Neuronal stem cell (in vitro differentiated cells): ENCODE measurements at regions not wholly inside any gene's neighbourhood (a gene's known extent, or its start where the extent isn't known, plus 50 kb on each side); places are given as distances from the start of the nearest gene placed in this dataset.
A peak's percentile ranks its signal among the peaks of the same experiment; 100 is the strongest.

Experiments
- DNase-seq: peaks from one replicate; pipeline ENCODE4 v3.0.0-alpha.2; 2013; ENCODE audit warnings: low spot score
- H2AFZ ChIP-seq: one replicate; pipeline ENCODE4 v1.6.1; 2013; ENCODE audit warnings: mild to moderate bottlenecking, low read length, inconsistent platforms
- H2AK5ac ChIP-seq: 2 replicates; pipeline ENCODE4 v1.6.1; 2013; ENCODE audit warnings: low read depth, mild to moderate bottlenecking, inconsistent platforms, low read length, moderate library complexity, mixed read lengths
- H2BK120ac ChIP-seq: 2 replicates; pipeline ENCODE4 v1.6.1; 2013; ENCODE audit warnings: low read depth, mild to moderate bottlenecking, inconsistent platforms, low read length, moderate library complexity, mixed read lengths
- H2BK12ac ChIP-seq: one replicate; pipeline ENCODE4 v1.6.1; 2013; ENCODE audit warnings: low read length, inconsistent platforms
- H2BK15ac ChIP-seq: 2 replicates; pipeline ENCODE4 v1.6.1; 2013; ENCODE audit warnings: mild to moderate bottlenecking, low read length, inconsistent platforms, mixed read lengths
- H2BK5ac ChIP-seq: one replicate; pipeline ENCODE4 v1.6.1; 2013; ENCODE audit warnings: inconsistent platforms, mild to moderate bottlenecking, low read length, moderate library complexity
- H3K14ac ChIP-seq: one replicate; pipeline ENCODE4 v1.6.1; 2013; ENCODE audit warnings: low read length, inconsistent platforms
- H3K18ac ChIP-seq: 2 replicates; pipeline ENCODE4 v1.6.1; 2013; ENCODE audit warnings: low read length, inconsistent platforms
- H3K23ac ChIP-seq: 2 replicates; pipeline ENCODE4 v1.6.1; 2013; ENCODE audit warnings: low read depth, mild to moderate bottlenecking, mixed read lengths, low read length, inconsistent platforms; ENCODE audit not compliant: poor library complexity
- H3K27ac ChIP-seq: replicated peaks from 3 replicates; pipeline ENCODE4 v1.5.1; 2013; ENCODE audit warnings: low read length, inconsistent platforms
- H3K27me3 ChIP-seq, 3 experiments: 2 replicates each; pipeline ENCODE4 v1.6.1; 2013; ENCODE audit warnings: low read length in 3 of 3, mild to moderate bottlenecking in 2 of 3, inconsistent platforms in 1 of 3, low read depth in 1 of 3, mixed read lengths in 1 of 3, moderate library complexity in 1 of 3; ENCODE audit not compliant: control insufficient read depth in 3 of 3, insufficient read depth in 3 of 3
- H3K36me3 ChIP-seq, 2 donors: replicated peaks in 1 of 2; 2 replicates each; pipeline ENCODE4 v1.6.1; 2013; ENCODE audit warnings: low read length in 2 of 2; ENCODE audit not compliant: control insufficient read depth in 2 of 2, insufficient read depth in 2 of 2
- H3K4ac ChIP-seq: 2 replicates; pipeline ENCODE4 v1.6.1; 2013; ENCODE audit warnings: inconsistent platforms, mild to moderate bottlenecking, low read length, moderate library complexity
- H3K4me1 ChIP-seq, 2 donors: 1 replicate in 1 of 2; 2 replicates in 1 of 2; pipeline ENCODE4 v1.6.1; 2013; ENCODE audit warnings: low read length in 2 of 2, low read depth in 1 of 2; ENCODE audit not compliant: control insufficient read depth in 2 of 2, insufficient read depth in 1 of 2
- H3K4me2 ChIP-seq: one replicate; pipeline ENCODE4 v1.6.1; 2013; ENCODE audit warnings: mild to moderate bottlenecking, low read length, inconsistent platforms; ENCODE audit not compliant: insufficient read depth, poor library complexity, severe bottlenecking
- H3K4me3 ChIP-seq, 2 donors: 2 replicates each; pipeline ENCODE4 v1.5.1; 2013; ENCODE audit warnings: low read length in 2 of 2, mild to moderate bottlenecking in 2 of 2, inconsistent platforms in 1 of 2, moderate library complexity in 1 of 2
- H3K79me1 ChIP-seq: one replicate; pipeline ENCODE4 v1.6.1; 2013; ENCODE audit warnings: low read depth, mild to moderate bottlenecking, inconsistent platforms, low read length, moderate library complexity
- H3K9ac ChIP-seq: one replicate; pipeline ENCODE4 v1.6.1; 2013; ENCODE audit warnings: mild to moderate bottlenecking, low read depth, low read length, inconsistent platforms; ENCODE audit not compliant: poor library complexity
- H3K9me3 ChIP-seq, 2 donors: replicated peaks in 1 of 2; 2 replicates each; pipeline versions ENCODE3 to v1.6.1; 2013; ENCODE audit warnings: low read length in 2 of 2, mild to moderate bottlenecking in 2 of 2, inconsistent platforms in 1 of 2, low read depth in 1 of 2, mixed read lengths in 1 of 2, moderate library complexity in 1 of 2; ENCODE audit not compliant: control insufficient read depth in 2 of 2, insufficient read depth in 1 of 2
- H4K8ac ChIP-seq: one replicate; pipeline ENCODE4 v1.6.1; 2013; ENCODE audit warnings: low read depth, mild to moderate bottlenecking, inconsistent platforms, low read length, moderate library complexity
- H4K91ac ChIP-seq: one replicate; pipeline ENCODE4 v1.6.1; 2013; ENCODE audit warnings: low read length, low read depth, mild to moderate bottlenecking, inconsistent platforms; ENCODE audit not compliant: poor library complexity
- WGBS, 2 donors: extraction: QIAGEN DNeasy Blood & Tissue Kit; methylation state at CpG; one replicate each; pipeline ENCODE4 v1.1.7; 2013; ENCODE audit warnings: missing lambda C conversion rate in 2 of 2, mixed read lengths in 1 of 2; ENCODE audit not compliant: insufficient read length in 2 of 2, insufficient replicate concordance in 1 of 2; ENCODE audit errors: extremely low coverage in 2 of 2; 5-methylcytosine and 5-hydroxymethylcytosine counted together

GRCh38 chr2:121124330-121124729 lies 160.7 kb downstream of the TFCP2L1 start:
- no peaks in the 10 kb centered on the region for H3K79me1 ChIP-seq
- H3K36me3 ChIP-seq, result no peaks in the 10 kb centered on the region
- H2AFZ ChIP-seq, result no peak overlapping the region
- no peak overlapping the region for H3K4ac ChIP-seq
- no peak overlapping the region for H2BK12ac ChIP-seq
- H4K8ac ChIP-seq, result no peak overlapping the region
- H4K91ac ChIP-seq, result no peak overlapping the region
- no peak overlapping the region for H3K18ac ChIP-seq
- no peak overlapping the region for H2BK120ac ChIP-seq
- no peak overlapping the region for H2AK5ac ChIP-seq
- H2BK5ac ChIP-seq, result no peak overlapping the region
- no peaks in the 10 kb centered on the region for H3K4me1 ChIP-seq
- no peak overlapping the region for H3K23ac ChIP-seq
- H3K9me3 ChIP-seq, result peaks cover 0 to 3% of the 10 kb centered on the region in 2 donors
- no peak overlapping the region for H3K14ac ChIP-seq
- no peak overlapping the region for H3K9ac ChIP-seq
- no peak overlapping the region for H3K27ac ChIP-seq
- peaks cover 0 to 23% (median 0%) of the 10 kb centered on the region in 3 experiments for H3K27me3 ChIP-seq
- no peak for DNase-seq
- no peak overlapping the region for H2BK15ac ChIP-seq
- no peak overlapping the region for H3K4me2 ChIP-seq
- H3K4me3 ChIP-seq, result peak overlapping the region in 1 of 2 donors; percentile 17

- Histone ChIP-seq H2BK15ac (no peak overlapping the region), H2BK5ac (no peak overlapping the region), H3K36me3 (no peaks in the 10 kb centered on the region), H3K27ac (no peak overlapping the region), H4K8ac (no peak overlapping the region), H3K9me3 (peaks cover 0 to 3% of the 10 kb centered on the region in 2 donors), H3K4me1 (no peaks in the 10 kb centered on the region), H2BK12ac (no peak overlapping the region), H2BK120ac (no peak overlapping the region), H3K18ac (no peak overlapping the region), H3K23ac (no peak overlapping the region), H3K14ac (no peak overlapping the region), H3K79me1 (no peaks in the 10 kb centered on the region), H2AFZ (no peak overlapping the region), H4K91ac (no peak overlapping the region), H3K9ac (no peak overlapping the region), H3K4ac (no peak overlapping the region), H2AK5ac (no peak overlapping the region), H3K27me3 (peaks cover 0 to 22% (median 0%) of the 10 kb centered on the region in 3 experiments), H3K4me2 (no peak overlapping the region), H3K4me3 (no peak overlapping the region)
- no peak for DNase-seq
- WGBS, 2 donors, result no CpG with 5 or more reads among the region's 1 CpG
Observed at GRCh38 chr2:121125350-121125749, 159.7 kb downstream of the TFCP2L1 start.

GRCh38 chr2:121128741-121129659 lies 156.0 kb downstream of the TFCP2L1 start:
- H2AK5ac ChIP-seq, result no peak overlapping the region
- H3K4me3 ChIP-seq, result no peak overlapping the region
- no peak overlapping the region for H2BK12ac ChIP-seq
- H2AFZ ChIP-seq, result peak overlapping the region; percentile 41
- no peak overlapping the region for H2BK15ac ChIP-seq
- no peak overlapping the region for H3K9ac ChIP-seq
- H3K4me2 ChIP-seq, result no peak overlapping the region
- H3K9me3 ChIP-seq, result no peaks in the 10 kb centered on the region
- H2BK120ac ChIP-seq, result no peak overlapping the region
- no peak overlapping the region for H4K8ac ChIP-seq
- H3K18ac ChIP-seq, result no peak overlapping the region
- DNase-seq, result peak; percentile 24
- H4K91ac ChIP-seq, result no peak overlapping the region
- H3K36me3 ChIP-seq, result no peaks in the 10 kb centered on the region
- H3K79me1 ChIP-seq, result no peaks in the 10 kb centered on the region
- H3K4me1 ChIP-seq, result no peaks in the 10 kb centered on the region
- WGBS, 2 donors, result no CpG with 5 or more reads among the region's 12 CpGs
- no peak overlapping the region for H3K23ac ChIP-seq
- H3K27me3 ChIP-seq, result peaks cover 0 to 31% (median 2%) of the 10 kb centered on the region in 3 experiments
- H3K14ac ChIP-seq, result no peak overlapping the region
- no peak overlapping the region for H3K27ac ChIP-seq
- H3K4ac ChIP-seq, result no peak overlapping the region
- peak overlapping the region; percentile 63 for H2BK5ac ChIP-seq

GRCh38 chr2:121129692-121130091 lies 155.3 kb downstream of the TFCP2L1 start:
- H2BK15ac ChIP-seq, result no peak overlapping the region
- no peak overlapping the region for H3K23ac ChIP-seq

More at GRCh38 chr2:121129692-121130091, 155.3 kb downstream of the TFCP2L1 start:
- H3K9me3 ChIP-seq, result no peaks in the 10 kb centered on the region
- no peak overlapping the region for H2BK120ac ChIP-seq
- no peak overlapping the region for H2AFZ ChIP-seq
- no peak overlapping the region for H3K14ac ChIP-seq
- no peak overlapping the region for H3K9ac ChIP-seq
- H2BK12ac ChIP-seq, result no peak overlapping the region
- no CpG with 5 or more reads among the region's 6 CpGs for whole genome bisulfite sequencing, 2 donors
- H3K4me2 ChIP-seq, result no peak overlapping the region
- peak overlapping the region; percentile 63 for H2BK5ac ChIP-seq
- no peak overlapping the region for H3K27ac ChIP-seq
- no peak overlapping the region for H4K91ac ChIP-seq
- H3K36me3 ChIP-seq, result no peaks in the 10 kb centered on the region
- H3K18ac ChIP-seq, result no peak overlapping the region
- H3K79me1 ChIP-seq, result no peaks in the 10 kb centered on the region
- H2AK5ac ChIP-seq, result no peak overlapping the region
- peaks cover 0 to 31% (median 2%) of the 10 kb centered on the region in 3 experiments for H3K27me3 ChIP-seq
- H3K4me3 ChIP-seq, result no peak overlapping the region
- H3K4ac ChIP-seq, result no peak overlapping the region
- no peak overlapping the region for H4K8ac ChIP-seq
- no peak for DNase-seq
- no peaks in the 10 kb centered on the region for H3K4me1 ChIP-seq
